Frontal cortex (tissue), 3 donors: ENCODE measurements at regions not wholly inside any gene's neighbourhood (a gene's known extent, or its start where the extent isn't known, plus 50 kb on each side); places are given as distances from the start of the nearest gene placed in this dataset.
"Not testable (repeated sequence)": the region's sequence is repeated elsewhere in the genome, so short reads cannot be mapped to it uniquely, and the experiment has no call there.

Source experiments
- DNase-seq, 2 donors: peaks; one replicate each; pipeline ENCODE4 v3.0.0; 2012; ENCODE audit warnings: low spot score in 2 of 2
- FAIRE-seq: peaks from 2 replicates; lab custom pipeline; 2012; peaks lifted over from hg19 to GRCh38; lab: Jason Lieb, UNC
- donor health status: control.
- donor health status: control.
- donor health status: control.

DNA sequence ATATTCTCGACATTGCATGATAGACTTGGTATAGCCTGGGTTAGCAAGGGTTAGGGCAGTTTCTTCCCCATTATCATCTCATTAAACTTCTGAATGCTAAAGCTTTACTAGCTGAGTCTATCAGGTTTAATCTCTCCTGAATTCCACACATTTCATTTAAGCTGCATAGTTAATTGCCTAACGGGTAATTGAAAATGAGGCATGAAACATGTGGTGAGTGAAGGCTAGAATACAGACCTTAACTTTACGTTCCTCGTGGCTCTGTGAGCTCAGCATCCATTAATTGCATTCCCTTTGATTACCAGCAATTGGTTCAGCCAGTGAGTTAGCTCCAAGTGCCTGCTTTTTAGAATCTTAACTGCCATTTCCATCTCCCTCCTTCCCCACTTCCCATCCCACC, 126.5 kb upstream of the MEX3C start:
- DNase-seq (no peak), FAIRE-seq (no peak)

DNA sequence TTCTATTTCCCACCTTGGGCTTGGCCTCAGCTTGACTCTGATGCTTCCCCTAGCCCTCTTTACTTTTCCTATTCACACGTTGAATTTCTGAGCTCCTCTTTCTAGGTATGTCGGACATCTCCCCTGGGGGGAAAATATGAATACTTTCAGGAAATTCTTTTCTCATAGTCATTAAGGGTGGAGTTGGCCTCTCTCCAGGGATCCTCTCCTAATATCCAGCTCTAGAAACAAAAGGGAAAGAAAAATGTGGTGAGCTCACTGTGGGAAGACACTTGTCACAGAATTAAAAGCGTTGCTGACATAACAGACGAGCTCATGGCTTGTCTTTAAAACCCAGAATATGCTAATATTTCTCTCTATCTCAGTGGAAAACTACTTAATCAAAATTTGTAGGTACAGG, 132.7 kb upstream of the MEX3C start:
- DNase-seq (no peak), FAIRE-seq (no peak)

DNA sequence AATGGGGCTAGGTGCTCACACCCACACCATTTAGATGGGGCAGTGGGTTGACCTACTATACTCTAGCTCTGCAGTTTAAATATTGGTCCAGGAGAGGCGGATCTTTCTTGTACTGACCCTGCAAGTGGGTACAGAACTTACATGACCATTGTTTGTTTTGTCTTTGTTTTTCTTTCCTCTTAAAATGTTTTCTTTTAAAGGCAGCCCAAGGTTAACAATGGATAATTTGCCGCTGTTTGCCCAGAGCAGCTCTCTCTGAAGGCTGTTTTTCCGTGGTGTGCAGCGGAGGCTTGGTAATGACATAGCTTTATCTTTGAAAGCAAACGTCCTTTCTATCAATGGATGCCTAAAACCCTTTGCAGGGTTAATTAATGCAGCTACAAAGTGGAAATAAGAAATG, 133.3 kb upstream of the MEX3C start:
- FAIRE-seq (no peak), DNase-seq (no peak)

DNA sequence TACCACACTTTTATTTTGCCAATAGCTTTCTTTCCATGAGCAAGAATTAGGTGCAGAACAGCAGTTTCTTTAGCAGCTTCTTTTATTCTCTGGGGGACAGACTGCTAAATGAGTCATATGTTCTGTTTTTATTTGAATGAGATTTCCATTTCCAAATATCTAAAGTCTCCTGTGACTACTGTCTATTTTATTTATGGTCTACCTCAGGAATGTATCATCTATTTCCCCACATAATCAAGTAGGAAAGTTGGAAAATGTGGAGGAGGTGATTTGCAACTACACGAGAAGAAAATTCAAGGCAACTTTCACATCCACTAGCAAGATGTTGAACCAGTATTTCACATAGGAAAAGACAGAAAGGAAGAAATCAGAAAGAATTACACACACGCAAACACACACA, 139.9 kb upstream of the MEX3C start:
- DNase-seq (no peak), FAIRE-seq (no peak)

DNA sequence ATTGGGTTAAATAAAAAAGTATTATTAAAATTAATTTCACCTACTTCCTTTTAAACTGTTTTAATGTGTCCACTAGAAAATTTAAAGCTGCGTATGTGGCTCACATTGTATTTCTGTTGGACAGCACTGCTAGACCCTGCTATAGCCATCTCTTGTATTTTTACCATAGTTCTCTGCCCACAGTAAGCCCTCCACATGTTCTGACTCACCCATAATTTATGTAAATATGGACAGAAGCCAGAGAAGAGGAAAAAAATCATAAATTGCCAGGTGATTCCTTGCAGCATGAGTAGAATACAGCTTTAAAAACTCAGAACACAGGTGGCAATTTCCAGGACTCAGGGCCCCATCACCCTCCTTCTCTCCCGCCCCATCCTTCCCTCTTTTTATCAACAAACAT, 142.4 kb upstream of the MEX3C start:
- FAIRE-seq = no peak
- no peak for DNase-seq

DNA sequence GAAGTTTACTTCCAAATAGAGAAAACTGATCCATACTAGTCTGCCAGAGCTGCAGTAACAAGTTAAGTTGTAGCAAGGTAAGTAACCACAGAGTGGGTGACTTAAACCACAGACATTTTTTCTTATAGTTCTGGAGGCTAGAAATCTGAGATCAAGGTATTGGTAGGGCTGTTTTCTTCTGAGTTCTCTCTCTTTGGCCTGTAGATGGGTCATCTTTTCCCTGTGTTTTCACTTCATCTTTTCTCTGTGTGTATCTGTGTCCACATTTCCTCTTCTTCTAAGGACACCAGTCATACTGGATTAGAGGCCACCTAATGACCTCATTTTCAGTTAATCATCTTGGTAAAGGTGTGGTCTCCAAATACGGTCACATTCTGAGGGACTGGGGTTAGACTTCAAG, 142.9 kb upstream of the MEX3C start:
- DNase-seq = no peak
- FAIRE-seq = no peak

DNA sequence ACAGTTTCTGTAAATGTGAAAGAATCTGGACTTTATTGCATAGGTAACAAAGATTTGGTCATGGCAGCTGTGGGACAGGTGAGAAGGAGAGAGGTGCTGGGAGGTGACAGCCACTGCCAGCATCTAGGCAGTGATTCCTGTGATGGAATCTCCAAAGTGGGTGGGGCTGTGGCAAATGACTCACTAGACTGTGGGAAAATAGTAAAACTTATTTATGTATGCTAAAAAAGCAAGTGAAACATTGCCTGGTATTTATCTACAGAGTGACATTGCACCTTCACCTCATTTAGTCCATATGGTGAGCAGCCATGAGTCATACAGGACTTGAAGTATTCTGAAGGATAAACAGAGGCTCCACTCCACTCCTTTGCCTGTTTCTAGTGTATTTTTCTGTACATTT, 145.3 kb upstream of the MEX3C start:
- no peak for FAIRE-seq

DNA sequence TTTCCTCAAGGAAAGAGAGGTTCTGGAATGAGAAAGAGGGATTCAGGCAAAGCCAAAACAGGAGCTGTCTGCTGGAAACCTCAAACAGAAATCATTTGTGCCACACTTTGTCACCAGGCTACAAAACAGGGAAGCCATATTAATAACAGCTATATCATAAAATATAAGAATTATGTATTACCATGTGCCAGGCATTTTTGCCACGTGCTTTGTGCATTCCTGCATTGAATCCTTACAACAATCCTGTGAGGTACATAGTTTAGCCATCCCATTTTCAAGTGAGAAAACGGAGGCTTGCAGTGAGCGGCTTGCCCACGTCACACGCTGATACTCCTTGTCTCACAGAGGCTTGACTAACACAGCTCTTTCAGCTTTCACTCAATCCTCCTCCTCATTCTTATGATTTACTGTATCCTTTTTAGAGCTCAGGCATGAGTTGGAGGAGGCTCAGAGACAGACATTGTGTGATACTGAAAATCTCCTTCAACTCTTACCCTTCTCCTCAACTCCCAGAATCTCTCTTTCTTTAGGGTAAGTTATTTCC, 148.4 kb upstream of the MEX3C start:
- FAIRE-seq (no peak), DNase-seq (no peak)

More for the DNA sequence above, 145.3 kb upstream of the MEX3C start:
- DNase-seq = no peak

DNA sequence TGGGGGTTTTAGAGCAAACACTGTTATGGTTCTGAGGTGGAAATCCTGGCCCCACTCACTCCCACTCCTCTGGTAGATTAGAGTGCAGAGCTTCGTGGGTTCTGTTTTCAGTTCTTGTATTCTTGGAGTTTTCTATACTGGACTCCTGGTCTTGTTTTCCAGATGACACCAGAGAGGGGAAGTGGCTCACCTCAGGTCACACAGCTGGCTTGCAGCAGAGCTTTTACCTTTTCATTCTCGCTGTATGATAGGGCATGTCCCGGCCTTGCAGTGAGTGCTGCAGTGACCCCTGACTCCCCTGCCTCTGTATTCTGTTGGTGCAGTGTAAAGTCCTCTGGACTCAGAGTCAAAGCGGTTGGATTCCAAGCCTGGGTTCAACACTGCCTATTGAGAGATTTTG, 148.9 kb upstream of the MEX3C start:
- no peak for DNase-seq
- no peak for FAIRE-seq

DNA sequence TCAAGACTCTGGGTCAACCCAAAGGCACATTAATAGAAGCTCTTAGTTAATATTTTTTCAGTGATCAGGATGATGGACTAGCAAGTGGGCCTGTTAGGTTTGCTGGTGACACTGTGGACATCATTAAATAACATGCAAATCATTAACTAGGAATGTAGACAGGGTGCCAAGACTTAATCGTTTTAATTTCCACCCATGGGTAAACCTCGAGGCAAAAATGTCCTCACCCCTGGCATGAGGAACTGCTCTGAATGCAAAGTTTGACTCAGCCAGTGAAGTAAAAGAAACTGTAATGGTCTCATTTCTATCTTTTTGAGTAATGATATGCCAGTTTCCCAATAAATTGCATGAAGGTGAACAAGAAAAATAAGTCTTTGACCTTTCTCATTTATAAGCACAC, 152.6 kb upstream of the MEX3C start:
- no peak for DNase-seq
- no peak for FAIRE-seq

DNA sequence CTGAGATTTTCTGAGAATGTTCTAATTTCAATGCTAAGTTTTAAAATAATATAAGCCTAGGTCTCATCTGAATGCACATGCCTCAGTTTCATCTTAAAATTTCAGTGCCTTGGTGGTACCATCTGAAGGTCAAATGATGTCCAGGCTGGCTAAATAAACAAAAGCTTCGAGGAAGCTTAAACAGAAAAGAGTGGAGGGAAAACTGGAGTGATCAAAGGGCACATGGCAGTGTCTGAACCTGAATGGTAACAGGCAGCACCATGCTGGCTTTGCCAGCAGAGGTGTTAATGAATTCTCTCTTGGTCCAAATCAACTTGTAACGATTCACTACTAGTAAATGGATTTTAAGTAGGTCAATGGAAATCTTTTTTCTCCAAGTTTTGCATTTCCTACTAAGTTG, 158.4 kb upstream of the MEX3C start:
- FAIRE-seq = no peak
- no peak for DNase-seq

DNA sequence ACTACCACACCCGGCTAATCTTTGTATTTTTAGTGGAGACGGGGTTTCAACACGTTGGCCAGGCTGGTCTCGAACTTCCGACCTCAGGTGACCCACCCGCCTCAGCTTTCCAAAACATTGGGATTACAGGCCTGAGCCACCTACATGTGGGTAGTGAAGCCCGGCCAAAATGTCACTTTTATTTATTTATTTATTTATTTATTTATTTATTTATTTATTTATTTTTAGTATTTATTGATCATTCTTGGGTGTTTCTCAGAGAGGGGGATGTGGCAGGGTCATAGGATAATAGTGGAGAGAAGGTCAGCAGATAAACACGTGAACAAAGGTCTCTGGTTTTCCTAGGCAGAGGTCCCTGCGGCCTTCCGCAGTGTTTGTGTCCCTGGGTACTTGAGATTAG, 162.8 kb upstream of the MEX3C start:
- not testable (repeated sequence) for DNase-seq, FAIRE-seq

DNA sequence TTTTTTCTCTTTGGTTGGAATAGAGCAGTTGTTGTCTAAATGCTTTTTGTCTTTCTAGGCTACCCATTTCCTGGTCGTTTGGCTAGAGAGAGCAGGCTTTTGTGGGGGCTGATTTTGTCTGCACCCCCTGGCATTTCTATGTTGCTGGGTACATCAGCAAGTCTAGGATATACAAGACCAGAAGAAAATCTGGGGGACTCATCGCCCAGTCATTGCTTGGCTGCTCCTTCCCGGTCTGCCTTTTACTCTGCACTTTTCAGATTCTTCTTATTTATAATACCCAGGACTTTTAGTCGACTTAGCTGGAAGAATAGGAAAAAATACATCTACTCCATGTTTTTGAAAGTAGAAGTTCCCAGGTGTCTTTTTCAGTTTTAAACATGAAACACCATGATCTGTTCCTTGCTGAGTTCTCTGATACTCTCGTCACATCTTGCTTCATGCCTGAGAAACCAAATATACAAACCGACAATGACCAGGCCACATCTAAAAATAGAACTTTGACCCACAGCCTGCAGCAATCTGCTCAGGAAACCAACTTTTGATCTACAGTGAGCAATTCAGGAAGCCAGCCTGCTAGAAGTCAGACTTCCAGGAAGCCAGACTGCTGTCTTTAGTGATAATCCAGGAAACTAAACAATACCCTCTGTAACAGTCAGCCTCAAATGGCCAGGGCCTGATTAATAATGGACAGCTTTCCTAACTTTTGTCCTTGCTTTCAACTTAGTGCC, 163.8 kb upstream of the MEX3C start:
- no peak for DNase-seq
- no peak for FAIRE-seq

DNA sequence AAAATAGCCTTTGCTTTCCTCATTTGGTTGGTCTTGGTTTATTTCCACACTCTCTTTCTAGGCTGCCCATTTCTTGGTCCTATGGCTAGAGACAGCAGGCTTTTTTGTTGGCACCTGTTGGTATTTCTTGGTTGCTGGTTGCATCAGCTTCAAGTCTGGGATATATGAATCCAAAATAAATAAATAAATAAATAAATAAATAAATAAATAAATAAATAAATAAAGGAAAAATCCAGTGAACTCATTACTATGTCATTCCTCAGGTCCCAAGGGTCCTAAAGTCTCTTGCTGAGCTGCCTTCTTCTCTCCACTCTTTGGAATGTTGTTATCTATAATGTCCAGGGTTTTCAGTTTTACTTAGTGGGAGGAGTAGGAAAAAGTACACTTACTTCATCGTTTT, 165.9 kb upstream of the MEX3C start:
- no peak for FAIRE-seq
- DNase-seq = no peak

DNA sequence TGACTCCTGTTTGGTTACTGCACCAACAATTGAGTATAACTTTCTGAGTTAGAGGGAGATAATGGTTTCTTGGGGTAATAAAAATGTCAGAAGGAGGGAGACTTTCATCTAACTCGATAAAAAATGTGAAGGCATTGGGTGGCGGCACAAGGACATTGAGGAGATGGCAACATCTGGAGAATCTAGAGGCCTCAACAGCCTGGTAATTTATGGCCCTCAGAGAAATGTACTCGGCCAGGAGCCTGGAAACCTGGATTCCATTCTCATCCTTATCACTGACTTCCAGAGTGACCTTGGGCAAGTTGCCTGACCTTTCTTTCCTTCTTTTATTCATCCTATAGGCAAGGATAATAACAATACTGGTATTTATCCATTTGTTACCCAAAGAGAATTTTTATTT, 173.5 kb upstream of the MEX3C start:
- FAIRE-seq (no peak), DNase-seq (no peak)

DNA sequence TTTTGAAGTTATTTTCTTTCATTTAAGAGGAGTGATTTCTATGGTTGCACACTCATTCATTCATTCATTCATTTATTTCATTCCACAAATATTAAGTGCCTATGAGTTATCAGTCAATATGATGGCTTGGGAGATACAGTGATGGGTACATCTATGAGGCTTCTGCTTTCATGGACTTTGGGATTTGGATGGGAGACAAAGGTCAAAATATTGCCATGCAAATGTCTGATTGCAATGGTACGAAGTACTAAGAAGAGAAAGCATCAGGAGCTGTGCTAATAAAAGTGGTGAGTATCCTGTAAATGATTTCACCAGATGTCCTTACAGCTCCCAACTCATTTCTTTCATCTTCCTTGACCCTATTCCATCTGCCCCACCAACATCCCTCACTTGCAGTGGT, 174.4 kb upstream of the MEX3C start:
- DNase-seq = no peak
- FAIRE-seq = no peak

DNA sequence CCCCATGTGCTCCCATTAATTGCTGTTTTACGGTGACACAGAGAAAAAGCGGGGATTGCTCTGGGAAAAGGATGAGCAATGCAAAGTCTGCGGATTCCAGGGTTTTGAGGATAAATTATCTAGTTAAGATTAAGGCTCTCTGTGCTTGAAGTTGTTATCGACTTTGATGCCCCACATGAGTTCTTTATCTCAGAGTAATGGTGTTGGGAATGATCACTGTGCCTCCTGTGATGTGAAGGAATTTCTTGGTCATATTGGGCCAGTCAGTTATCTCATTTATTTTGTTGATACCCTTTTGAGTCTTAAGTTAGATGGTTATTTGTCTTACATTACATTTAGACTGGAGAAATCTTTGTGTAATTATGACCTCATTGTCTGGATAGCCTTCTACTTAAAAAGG, 184.6 kb upstream of the MEX3C start:
- DNase-seq (no peak), FAIRE-seq (no peak)

DNA sequence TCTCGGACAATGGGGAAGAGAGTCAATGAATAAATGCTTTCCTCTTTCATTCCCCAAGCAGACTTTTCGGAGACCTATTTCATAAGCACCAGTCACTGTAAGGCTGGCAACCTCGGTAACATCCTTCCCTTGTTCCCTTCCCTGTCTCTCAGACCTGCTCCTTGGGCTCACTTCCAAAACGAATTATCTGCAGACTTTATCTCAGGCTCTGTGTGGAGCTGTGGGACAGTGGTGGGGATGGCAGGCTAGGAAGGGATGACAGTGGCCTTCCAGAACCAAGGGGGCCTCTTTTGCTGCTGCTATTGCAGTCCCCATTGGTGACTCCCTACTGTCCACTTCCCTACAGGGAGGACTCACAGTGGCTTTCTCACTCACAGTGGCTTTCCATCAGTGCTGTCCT, 185.6 kb upstream of the MEX3C start:
- FAIRE-seq (no peak), DNase-seq (no peak)

DNA sequence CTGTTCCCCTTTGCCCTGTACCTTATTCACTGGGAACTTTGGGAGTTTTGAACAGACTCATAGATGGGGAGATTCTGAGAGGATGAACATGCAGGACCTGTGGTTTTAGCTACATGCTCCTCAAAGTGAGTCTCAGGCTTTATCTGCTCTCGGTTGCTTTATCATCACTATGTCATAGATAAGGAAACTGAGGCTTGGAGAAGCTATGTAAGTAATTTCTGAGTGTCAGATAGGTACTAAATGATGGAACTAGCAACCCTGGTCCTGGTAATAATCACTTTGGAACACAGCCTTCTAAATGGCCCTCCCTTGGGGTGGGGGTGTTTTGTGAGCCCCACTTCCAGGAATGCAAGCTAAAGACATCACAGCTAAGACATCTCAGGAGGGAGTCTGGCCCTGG, 186.2 kb upstream of the MEX3C start:
- DNase-seq (no peak), FAIRE-seq (no peak)

DNA sequence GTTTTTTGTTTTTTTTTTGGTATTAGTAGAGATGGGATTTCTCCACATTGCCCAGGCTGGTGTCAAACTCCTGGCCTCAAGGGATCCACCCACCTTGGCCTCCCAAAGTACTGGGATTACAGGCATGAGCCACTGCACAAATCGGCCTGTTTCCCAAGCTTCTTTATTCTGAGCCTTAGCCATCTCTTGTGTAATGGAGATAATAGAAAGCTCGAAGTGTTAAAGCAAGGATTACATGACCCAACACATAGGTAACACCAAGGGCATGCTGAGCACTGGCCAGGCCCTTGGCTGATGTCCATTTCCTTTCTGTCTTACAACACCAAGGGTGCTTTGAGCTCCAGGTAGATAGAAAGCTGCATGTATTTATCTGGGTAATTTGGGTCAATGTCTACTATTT, 187.8 kb upstream of the MEX3C start:
- DNase-seq (no peak), FAIRE-seq (no peak)

DNA sequence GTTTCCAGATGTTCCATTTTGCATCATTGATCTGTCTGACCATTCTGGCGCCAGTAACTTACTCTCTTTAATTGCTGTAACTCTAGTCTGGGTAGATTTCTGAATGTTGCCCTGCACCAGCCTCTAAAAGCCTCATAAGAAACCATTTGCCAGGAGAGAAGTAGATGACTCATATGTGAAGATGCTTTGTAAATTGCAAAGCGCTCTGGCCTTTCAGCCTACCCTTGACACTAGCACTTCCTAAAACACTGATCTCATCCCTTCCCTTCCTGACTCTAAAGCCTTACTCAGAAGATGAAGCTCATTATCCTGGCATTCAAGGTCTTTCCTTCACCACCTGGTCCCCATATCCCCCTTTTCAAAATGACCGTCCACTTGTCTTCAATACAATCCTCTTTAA, 193.2 kb upstream of the MEX3C start:
- DNase-seq = no peak
- FAIRE-seq = no peak

DNA sequence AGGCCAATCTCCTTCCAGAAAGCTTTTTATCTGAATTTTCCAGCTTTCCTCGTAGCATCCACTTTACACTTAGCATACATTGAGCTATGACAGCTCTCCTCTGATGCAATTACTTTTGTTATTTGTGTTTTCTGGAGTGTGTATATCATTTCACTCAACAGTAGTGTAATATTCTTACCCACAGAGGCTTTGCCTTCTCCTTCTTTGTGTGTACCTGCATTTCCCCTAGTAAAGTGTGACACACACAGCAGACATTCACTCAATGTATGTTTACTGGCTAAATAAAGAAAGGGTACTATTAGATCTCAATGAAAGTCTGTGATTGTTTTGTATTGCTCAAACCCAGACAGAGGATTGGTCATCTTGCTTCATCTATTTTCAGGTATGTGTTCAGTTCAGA, 193.7 kb upstream of the MEX3C start:
- DNase-seq (no peak), FAIRE-seq (no peak)
